Transverse colon (tissue), 4 donors: ENCODE measurements at regions not wholly inside any gene's neighbourhood (a gene's known extent, or its start where the extent isn't known, plus 50 kb on each side); places are given as distances from the start of the nearest gene placed in this dataset.
"Not testable (repeated sequence)": the region's sequence is repeated elsewhere in the genome, so short reads cannot be mapped to it uniquely, and the experiment has no call there.

Source experiments
- DNase-seq: peaks from one replicate; pipeline ENCODE4 v3.0.0-alpha.2; 2019
- H3K27ac ChIP-seq, 4 donors: fragments of 200-600 bp; sonication (generic); 2 replicates each; pipeline ENCODE4 v1.5.1; 2016 to 2018; ENCODE audit warnings: inconsistent platforms in 4 of 4
- H3K27me3 ChIP-seq: fragments of 200-600 bp; sonication (generic); 2 replicates; pipeline ENCODE4 v1.5.1; 2017; ENCODE audit warnings: inconsistent platforms
- H3K36me3 ChIP-seq, 4 donors: fragments of 200-600 bp; sonication (generic); 2 replicates each; pipeline ENCODE4 v1.5.1; 2017 to 2019; ENCODE audit warnings: inconsistent platforms in 4 of 4
- H3K4me1 ChIP-seq, 4 donors: fragments of 200-600 bp; sonication (generic); 2 replicates each; pipeline ENCODE4 v1.5.1; 2017 to 2020; ENCODE audit warnings: inconsistent platforms in 4 of 4
- H3K4me3 ChIP-seq, 4 donors: fragments of 200-600 bp; sonication (generic); 1 replicate in 1 of 4; 2 replicates in 3 of 4; pipeline versions ENCODE4 v1.5.1 to v1.6.1; 2017 to 2019; ENCODE audit warnings: inconsistent platforms in 4 of 4
- H3K9me3 ChIP-seq, 2 donors: fragments of 200-600 bp; sonication (generic); 2 replicates each; pipeline ENCODE4 v1.5.1; 2017 to 2019; ENCODE audit warnings: inconsistent platforms in 2 of 2
- EP300 ChIP-seq: sonication (generic); formaldehyde crosslinking; IDR thresholded peaks from one replicate; pipeline ENCODE4 v1.6.1; 2017; ENCODE audit warnings: antibody characterized with exemption, low read depth
- POLR2A ChIP-seq: fragments of 450-650 bp; IDR thresholded peaks from one replicate; pipeline ENCODE4 v1.6.1; 2016; ENCODE audit warnings: antibody characterized with exemption, mild to moderate bottlenecking, moderate library complexity
- POLR2AphosphoS5 ChIP-seq, 3 donors: sonication (generic); formaldehyde crosslinking; IDR thresholded peaks; one replicate each; pipeline ENCODE4 v1.6.1; 2016; ENCODE audit warnings: antibody characterized with exemption in 3 of 3
- WGBS, 2 donors: methylation state at CpG; one replicate each; pipeline ENCODE4 v1.1.5; 2018; ENCODE audit warnings: low coverage in 1 of 2; 5-methylcytosine and 5-hydroxymethylcytosine counted together
- in situ Hi-C, 4 donors: fragments of 200-750 bp; cut with MboI; loops; one replicate each; pipeline versions ENCODE4 v1.15.0 to v1.15.1; 2017; ENCODE audit warnings: low sequenced_read_pairs in 3 of 4, low pct_ligation_motif_present in 1 of 4, low pct_unique_long_range_greater_than_20kb in 1 of 4
- intact Hi-C: fragments of 100-400 bp; cut with DNase I; formaldehyde crosslinking; loops from one replicate; pipeline ENCODE4 v1.15.1; 2023; ENCODE audit warnings: low total_unique reads
- TF ChIP-seq, protein P1 (sequence below), 5 experiments: fragments of 200-600 bp in 3 of 5; fragments of 450-650 bp in 2 of 5; sonication (generic) in 3 of 5; IDR thresholded peaks; 1 replicate in 2 of 5; 2 replicates in 3 of 5; pipeline ENCODE4 v1.5.1; 2016 to 2017; ENCODE audit warnings: antibody characterized with exemption in 5 of 5, inconsistent platforms in 3 of 5, mild to moderate bottlenecking in 2 of 5, moderate library complexity in 1 of 5

DNA sequence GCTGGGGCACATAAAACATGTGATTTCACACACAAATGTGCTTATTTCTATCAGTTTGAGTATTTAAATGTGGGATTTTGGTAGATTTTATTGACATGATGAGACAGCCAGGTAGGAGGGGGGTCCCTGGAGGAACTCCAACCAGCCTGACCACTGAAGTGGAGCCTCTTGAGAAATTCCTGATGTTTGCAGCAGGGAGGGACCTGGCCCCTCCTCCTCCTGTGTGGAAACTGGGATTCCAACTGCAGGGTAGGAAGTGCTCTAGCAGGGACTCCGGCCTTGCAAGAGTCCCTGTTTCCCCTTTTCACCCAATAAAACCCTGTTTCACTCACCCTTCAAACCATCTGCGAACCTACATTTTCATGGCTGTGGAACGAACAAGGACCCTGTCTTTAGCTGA is 2224.0 kb upstream of the AGA start:
- Histone ChIP-seq H3K27ac (no peak overlapping the region), H3K36me3 (no peaks in the 10 kb centered on the region), H3K4me3 (no peak overlapping the region), H3K9me3 (peaks cover 3 to 4% of the 10 kb centered on the region in 2 donors), H3K27me3 (no peaks in the 10 kb centered on the region), H3K4me1 (no peaks in the 10 kb centered on the region)
- in situ Hi-C loops (no loop called here), intact Hi-C loops (no loop called here)
- WGBS, 2 donors = 66 to 68% methylated on average over 3 of the region's 3 CpGs
- TF ChIP-seq EP300 (no peak), POLR2AphosphoS5 (IDR thresholded peaks at IDR 0.05) (no peak), POLR2A (no peak)
- TF ChIP-seq, protein P1, sequence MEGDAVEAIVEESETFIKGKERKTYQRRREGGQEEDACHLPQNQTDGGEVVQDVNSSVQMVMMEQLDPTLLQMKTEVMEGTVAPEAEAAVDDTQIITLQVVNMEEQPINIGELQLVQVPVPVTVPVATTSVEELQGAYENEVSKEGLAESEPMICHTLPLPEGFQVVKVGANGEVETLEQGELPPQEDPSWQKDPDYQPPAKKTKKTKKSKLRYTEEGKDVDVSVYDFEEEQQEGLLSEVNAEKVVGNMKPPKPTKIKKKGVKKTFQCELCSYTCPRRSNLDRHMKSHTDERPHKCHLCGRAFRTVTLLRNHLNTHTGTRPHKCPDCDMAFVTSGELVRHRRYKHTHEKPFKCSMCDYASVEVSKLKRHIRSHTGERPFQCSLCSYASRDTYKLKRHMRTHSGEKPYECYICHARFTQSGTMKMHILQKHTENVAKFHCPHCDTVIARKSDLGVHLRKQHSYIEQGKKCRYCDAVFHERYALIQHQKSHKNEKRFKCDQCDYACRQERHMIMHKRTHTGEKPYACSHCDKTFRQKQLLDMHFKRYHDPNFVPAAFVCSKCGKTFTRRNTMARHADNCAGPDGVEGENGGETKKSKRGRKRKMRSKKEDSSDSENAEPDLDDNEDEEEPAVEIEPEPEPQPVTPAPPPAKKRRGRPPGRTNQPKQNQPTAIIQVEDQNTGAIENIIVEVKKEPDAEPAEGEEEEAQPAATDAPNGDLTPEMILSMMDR (IDR thresholded peaks at IDR 0.05) = no peak
- no peak for DNase-seq

DNA sequence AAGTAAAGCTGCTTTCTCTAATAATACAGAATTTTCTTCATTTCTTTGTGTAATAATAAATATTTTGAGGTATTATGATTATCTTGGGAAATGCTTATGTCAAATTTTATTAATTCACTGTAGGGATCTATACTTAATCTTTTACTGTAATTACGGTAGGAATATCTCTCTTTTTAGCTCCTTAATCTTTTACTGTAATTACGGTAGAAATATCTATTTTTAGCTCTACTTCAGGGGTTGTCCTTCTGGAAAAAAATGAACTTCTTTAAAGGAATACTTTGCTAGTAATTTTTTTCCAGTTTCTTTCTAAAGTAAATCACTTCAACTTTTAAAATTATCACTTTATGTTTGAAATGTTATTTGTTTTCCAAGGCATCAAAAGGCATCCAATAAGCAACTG is 2229.4 kb upstream of the AGA start:
- WGBS, 2 donors = 51 to 76% methylated on average over 2 of the region's 2 CpGs
- Histone ChIP-seq H3K4me3 (no peak overlapping the region), H3K36me3 (no peaks in the 10 kb centered on the region), H3K27me3 (no peaks in the 10 kb centered on the region), H3K4me1 (no peaks in the 10 kb centered on the region), H3K9me3 (peaks cover 0 to 4% of the 10 kb centered on the region in 2 donors), H3K27ac (no peak overlapping the region)
- intact Hi-C loops = no loop called here
- no peak for DNase-seq
- in situ Hi-C loops = no loop called here
- TF ChIP-seq POLR2AphosphoS5 (IDR thresholded peaks at IDR 0.05) (no peak), POLR2A (no peak)

DNA sequence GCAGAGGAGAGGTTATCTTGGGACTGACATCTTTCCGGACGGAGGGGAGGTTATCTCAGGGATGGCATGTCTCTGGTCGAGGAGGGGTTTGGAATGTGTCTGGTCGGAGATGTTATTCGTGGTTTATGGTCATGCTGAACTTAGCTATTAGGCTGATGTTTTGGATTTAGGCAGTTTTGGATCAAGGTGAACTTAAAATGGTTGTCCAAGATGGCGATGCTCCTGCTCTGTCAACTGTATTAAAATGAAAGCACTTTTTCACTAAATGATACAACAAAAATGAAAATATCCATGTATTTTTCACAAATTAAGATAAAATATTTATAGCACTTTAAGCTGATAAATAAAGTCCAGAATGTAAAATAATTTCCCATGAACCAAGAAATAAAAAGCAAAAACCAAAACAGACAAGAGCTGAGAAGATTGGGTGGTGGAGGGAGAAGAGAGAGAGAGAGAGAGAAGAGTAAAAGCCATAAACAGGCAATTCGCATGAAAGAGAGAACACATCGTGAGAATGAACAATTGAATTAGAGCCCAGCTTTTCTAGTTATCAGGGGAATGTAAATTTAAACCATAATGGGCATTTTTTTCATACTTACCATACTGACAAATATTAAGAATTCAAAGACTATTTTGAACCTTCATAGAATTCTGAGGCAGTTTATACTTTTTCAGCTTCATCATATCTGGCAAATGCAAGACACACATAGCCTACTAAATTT is 2236.0 kb upstream of the AGA start:
- TF ChIP-seq, protein P1 (IDR thresholded peaks at IDR 0.05) = no peak
- no peak for TF ChIP-seq POLR2AphosphoS5 (IDR thresholded peaks at IDR 0.05)
- TF ChIP-seq POLR2A = no peak
- no peak for TF ChIP-seq EP300
- Histone ChIP-seq H3K27me3 (no peaks in the 10 kb centered on the region), H3K4me3 (no peak overlapping the region), H3K4me1 (no peaks in the 10 kb centered on the region), H3K9me3 (peaks cover 4 to 6% of the 10 kb centered on the region in 2 donors), H3K36me3 (no peaks in the 10 kb centered on the region), H3K27ac (no peak overlapping the region)
- 82 to 85% methylated on average over 8 of the region's 8 CpGs for WGBS, 2 donors
- intact Hi-C loops (no loop called here), in situ Hi-C loops (no loop called here)
- no peak for DNase-seq

DNA sequence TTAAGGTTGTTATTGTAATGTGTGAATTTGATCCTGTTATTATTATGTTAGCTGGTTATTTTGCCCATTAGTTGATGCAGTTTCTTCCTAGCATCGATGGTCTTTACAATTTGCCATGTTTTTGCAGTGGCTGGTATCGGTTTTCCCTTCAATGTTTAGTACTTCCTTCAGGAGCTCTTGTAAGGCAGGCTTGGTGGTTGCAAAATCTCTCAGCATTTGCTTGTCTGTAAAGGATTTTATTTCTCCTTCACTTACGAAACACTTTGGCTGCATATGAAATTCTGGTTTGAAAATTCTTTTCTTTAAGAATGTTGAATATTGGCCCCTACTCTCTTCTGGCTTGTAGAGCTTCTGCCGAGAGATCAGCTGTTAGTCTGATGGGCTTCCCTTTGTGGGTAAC is 2241.4 kb upstream of the AGA start:
- H3K4me3 ChIP-seq, H3K36me3 ChIP-seq, DNase-seq, H3K27me3 ChIP-seq, H3K4me1 ChIP-seq, H3K27ac ChIP-seq, intact Hi-C loops, in situ Hi-C loops, H3K9me3 ChIP-seq: not testable (repeated sequence)
- WGBS, 2 donors = 68 to 78% methylated on average over 2 to 4 of the region's 4 CpGs

DNA sequence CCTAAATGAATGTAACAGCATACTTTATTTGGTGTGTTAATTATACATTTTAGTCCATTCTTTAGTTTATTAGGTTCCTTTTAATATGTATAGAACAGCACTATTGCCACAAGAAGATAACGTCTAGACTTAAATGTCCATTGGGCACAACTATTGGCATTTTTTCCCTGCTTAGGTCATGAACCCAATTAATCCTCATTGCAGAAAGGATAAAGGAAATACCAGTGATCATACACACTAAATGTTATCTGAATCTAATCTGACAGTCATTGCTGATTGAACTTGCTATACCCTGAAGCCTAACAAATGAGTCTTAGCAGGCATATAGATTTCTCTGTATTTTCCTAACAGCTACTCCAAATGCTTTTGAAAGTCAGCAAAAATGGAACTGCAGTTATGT is 2250.0 kb upstream of the AGA start:
- no peak for TF ChIP-seq POLR2AphosphoS5 (IDR thresholded peaks at IDR 0.05)
- no peak for TF ChIP-seq EP300
- TF ChIP-seq, protein P1 (IDR thresholded peaks at IDR 0.05) = no peak
- TF ChIP-seq POLR2A = no peak
- in situ Hi-C loops (no loop called here), intact Hi-C loops (no loop called here)
- Histone ChIP-seq H3K4me3 (no peak overlapping the region), H3K27ac (no peak overlapping the region), H3K36me3 (no peaks in the 10 kb centered on the region), H3K27me3 (no peaks in the 10 kb centered on the region), H3K4me1 (no peaks in the 10 kb centered on the region), H3K9me3 (no peaks in the 10 kb centered on the region)
- DNase-seq = no peak
- WGBS, 2 donors = 47 to 73% methylated on average over 1 of the region's 1 CpG
